Lower leg skin (tissue), 4 donors: ENCODE measurements at regions not wholly inside any gene's neighbourhood (a gene's known extent, or its start where the extent isn't known, plus 50 kb on each side); places are given as distances from the start of the nearest gene placed in this dataset.

ENCODE experiments used
- DNase-seq, 2 donors: peaks; one replicate each; pipeline ENCODE4 v3.0.0-alpha.2; 2019; ENCODE audit warnings: low spot score in 2 of 2
- H3K4me3 ChIP-seq: fragments of 200-600 bp; sonication (generic); 2 replicates; pipeline ENCODE4 v1.5.1; 2017; ENCODE audit warnings: mild to moderate bottlenecking, low read depth; ENCODE audit not compliant: poor library complexity, severe bottlenecking
- CTCF ChIP-seq, 3 donors: fragments of 450-650 bp; IDR thresholded peaks; one replicate each; pipeline ENCODE4 v1.5.1; 2016; ENCODE audit warnings: antibody characterized with exemption in 3 of 3, mild to moderate bottlenecking in 3 of 3, moderate library complexity in 2 of 3
- POLR2A ChIP-seq, 2 donors: fragments of 450-650 bp; IDR thresholded peaks; one replicate each; pipeline ENCODE4 v1.6.1; 2016 to 2017; ENCODE audit warnings: antibody characterized with exemption in 2 of 2, mild to moderate bottlenecking in 1 of 2, moderate library complexity in 1 of 2
- WGBS, 2 donors: methylation state at CpG; one replicate each; pipeline ENCODE4 v1.1.5; 2018; 5-methylcytosine and 5-hydroxymethylcytosine counted together
- intact Hi-C: fragments of 100-400 bp; cut with DNase I; formaldehyde crosslinking; loops from one replicate; pipeline ENCODE4 v1.15.0; 2023; ENCODE audit warnings: low total_unique reads

GRCh38 chr4:137707626-137708025 is 175.3 kb upstream of the PCDH18 start:
- 73 to 77% methylated on average over 2 of the region's 2 CpGs for WGBS, 2 donors
- TF ChIP-seq CTCF (IDR thresholded peaks at IDR 0.05) (no peak), POLR2A (IDR thresholded peaks at IDR 0.05) (no peak)
- no peak for DNase-seq
- H3K4me3 ChIP-seq, result no peak overlapping the region
- intact Hi-C loops, result no loop called here

- no peak for DNase-seq
- intact Hi-C loops, result no loop called here
- no peak for TF ChIP-seq POLR2A (IDR thresholded peaks at IDR 0.05)
- TF ChIP-seq CTCF (IDR thresholded peaks at IDR 0.05), result no peak
- H3K4me3 ChIP-seq, result no peak overlapping the region
Observed at GRCh38 chr4:137707102-137707620, 174.9 kb upstream of the PCDH18 start.

- DNase-seq, result peak in 1 of 2 donors; percentile 21
- 22 to 26% methylated on average over 3 of the region's 3 CpGs for WGBS, 2 donors
- no peak for TF ChIP-seq CTCF (IDR thresholded peaks at IDR 0.05)
- TF ChIP-seq POLR2A (IDR thresholded peaks at IDR 0.05), result no peak
- no peak overlapping the region for H3K4me3 ChIP-seq
- intact Hi-C loops, result no loop called here
Observed at GRCh38 chr4:137705171-137705783, 173.0 kb upstream of the PCDH18 start.

GRCh38 chr4:137703195-137703594 is 170.9 kb upstream of the PCDH18 start:
- no peak for DNase-seq
- intact Hi-C loops, result no loop called here
- TF ChIP-seq CTCF (IDR thresholded peaks at IDR 0.05), result no peak
- no peak for TF ChIP-seq POLR2A (IDR thresholded peaks at IDR 0.05)
- H3K4me3 ChIP-seq, result no peak overlapping the region

- TF ChIP-seq POLR2A (IDR thresholded peaks at IDR 0.05) (no peak), CTCF (IDR thresholded peaks at IDR 0.05) (no peak)
- no peak for DNase-seq
- WGBS, 2 donors, result 42 to 56% methylated on average over 2 of the region's 2 CpGs
- H3K4me3 ChIP-seq, result no peak overlapping the region
- intact Hi-C loops, result no loop called here
Observed at GRCh38 chr4:137702512-137702911, 170.2 kb upstream of the PCDH18 start.

- TF ChIP-seq CTCF (IDR thresholded peaks at IDR 0.05) (no peak), POLR2A (IDR thresholded peaks at IDR 0.05) (no peak)
- H3K4me3 ChIP-seq, result no peak overlapping the region
- 93 to 95% methylated on average over 1 of the region's 1 CpG for WGBS, 2 donors
- DNase-seq, result no peak
- intact Hi-C loops, result no loop called here
Observed at GRCh38 chr4:137701401-137701800, 169.1 kb upstream of the PCDH18 start.
